GM12875 (cell line): ENCODE measurements at regions not wholly inside any gene's neighbourhood (a gene's known extent, or its start where the extent isn't known, plus 50 kb on each side); places are given as distances from the start of the nearest gene placed in this dataset.
A peak's percentile ranks its signal among the peaks of the same experiment; 100 is the strongest.

Experiments
- H3K4me3 ChIP-seq: one replicate; pipeline ENCODE4 v1.5.1; 2011; ENCODE audit warnings: low read depth, low read length, control low read depth
- CTCF ChIP-seq: IDR thresholded peaks from 2 replicates; pipeline ENCODE4 v1.5.1; 2011; ENCODE audit warnings: low read depth, mild to moderate bottlenecking, control low read depth, inconsistent platforms, low read length, moderate library complexity, borderline replicate concordance; ENCODE audit not compliant: insufficient read depth

- peak; percentile 11; the same call in 1 of the 2 replicates for TF ChIP-seq CTCF
- no peak overlapping the region for H3K4me3 ChIP-seq
Measured at GRCh38 chr6:150670311-150670710, 70.6 kb downstream of the PLEKHG1 start.

- no peak for TF ChIP-seq CTCF
- H3K4me3 ChIP-seq, result no peak overlapping the region
Measured at GRCh38 chr6:150672800-150673199, 73.1 kb downstream of the PLEKHG1 start.

- no peak for TF ChIP-seq CTCF
- H3K4me3 ChIP-seq, result no peak overlapping the region
Measured at GRCh38 chr6:150673720-150674346, 74.1 kb downstream of the PLEKHG1 start.

GRCh38 chr6:150676344-150676743, 76.7 kb downstream of the PLEKHG1 start:
- no peak overlapping the region for H3K4me3 ChIP-seq
- no peak for TF ChIP-seq CTCF

- TF ChIP-seq CTCF, result no peak
- no peak overlapping the region for H3K4me3 ChIP-seq
Measured at GRCh38 chr6:150676772-150677171, 77.1 kb downstream of the PLEKHG1 start.

- H3K4me3 ChIP-seq, result no peak overlapping the region
- no peak for TF ChIP-seq CTCF
Measured at GRCh38 chr6:150680510-150680909, 80.8 kb downstream of the PLEKHG1 start.

GRCh38 chr6:150681578-150682395, 82.1 kb downstream of the PLEKHG1 start:
- H3K4me3 ChIP-seq, result no peak overlapping the region
- TF ChIP-seq CTCF, result no peak
